H9 (cell line): ENCODE measurements at regions not wholly inside any gene's neighbourhood (a gene's known extent, or its start where the extent isn't known, plus 50 kb on each side); places are given as distances from the start of the nearest gene placed in this dataset.

Experiments used
- DNase-seq: peaks from one replicate; pipeline ENCODE4 v3.0.0-alpha.2; 2017
- H2AFZ ChIP-seq: one replicate; pipeline ENCODE4 v1.6.1; 2013; ENCODE audit warnings: mild to moderate bottlenecking, low read length, control low read depth, moderate library complexity
- H2AK5ac ChIP-seq: 2 replicates; pipeline ENCODE4 v1.6.1; 2013; ENCODE audit warnings: low read length, control low read depth, mixed read lengths; ENCODE audit not compliant: insufficient read length
- H2BK120ac ChIP-seq: one replicate; pipeline ENCODE4 v1.6.1; 2013; ENCODE audit warnings: low read depth, mild to moderate bottlenecking, low read length, control low read depth, inconsistent platforms; ENCODE audit not compliant: poor library complexity, severe bottlenecking
- H2BK12ac ChIP-seq: 2 replicates; pipeline ENCODE4 v1.6.1; 2013; ENCODE audit warnings: low read length, control low read depth, mixed read lengths, low read depth; ENCODE audit not compliant: insufficient read length
- H2BK15ac ChIP-seq: 2 replicates; pipeline ENCODE4 v1.6.1; 2013; ENCODE audit warnings: low read depth, low read length, control low read depth
- H2BK20ac ChIP-seq: one replicate; pipeline ENCODE4 v1.6.1; 2013; ENCODE audit warnings: low read depth, mild to moderate bottlenecking, low read length, control low read depth, inconsistent platforms; ENCODE audit not compliant: poor library complexity, severe bottlenecking
- H2BK5ac ChIP-seq: 2 replicates; pipeline ENCODE4 v1.6.1; 2013; ENCODE audit warnings: low read length, control low read depth, mixed read lengths; ENCODE audit not compliant: insufficient read length
- H3K14ac ChIP-seq: 2 replicates; pipeline ENCODE4 v1.6.1; 2013; ENCODE audit warnings: low read length, control low read depth; ENCODE audit not compliant: insufficient read depth
- H3K18ac ChIP-seq: 2 replicates; pipeline ENCODE4 v1.6.1; 2013; ENCODE audit warnings: low read depth, mild to moderate bottlenecking, mixed read lengths, low read length, control low read depth; ENCODE audit not compliant: insufficient read length
- H3K23ac ChIP-seq: 2 replicates; pipeline ENCODE4 v1.6.1; 2013; ENCODE audit warnings: low read length, control low read depth, mixed read lengths, low read depth; ENCODE audit not compliant: insufficient read length
- H3K23me2 ChIP-seq: 2 replicates; pipeline ENCODE4 v1.6.1; 2013; ENCODE audit warnings: low read depth, mild to moderate bottlenecking, mixed read lengths, low read length, control low read depth; ENCODE audit not compliant: insufficient read length, poor library complexity, severe bottlenecking
- H3K27ac ChIP-seq: 2 replicates; pipeline ENCODE4 v1.5.1; 2013; ENCODE audit warnings: low read length, control low read depth, mixed read lengths, low read depth; ENCODE audit not compliant: insufficient read length
- H3K27me3 ChIP-seq: 2 replicates; pipeline ENCODE4 v1.6.1; 2013; ENCODE audit warnings: low read length, control low read depth, inconsistent platforms; ENCODE audit not compliant: insufficient read depth
- H3K4ac ChIP-seq: 2 replicates; pipeline ENCODE4 v1.6.1; 2013; ENCODE audit warnings: low read depth, mild to moderate bottlenecking, control low read depth, inconsistent platforms, low read length, moderate library complexity
- H3K4me1 ChIP-seq: 2 replicates; pipeline ENCODE4 v1.6.1; 2013; ENCODE audit warnings: low read length, control low read depth, inconsistent platforms; ENCODE audit not compliant: insufficient read depth
- H3K4me2 ChIP-seq: 2 replicates; pipeline ENCODE4 v1.6.1; 2013; ENCODE audit warnings: low read length, control low read depth, mixed read lengths; ENCODE audit not compliant: insufficient read length, insufficient read depth
- H3K56ac ChIP-seq: 2 replicates; pipeline ENCODE4 v1.6.1; 2013; ENCODE audit warnings: low read depth, mild to moderate bottlenecking, mixed read lengths, low read length, control low read depth; ENCODE audit not compliant: insufficient read length
- H3K79me1 ChIP-seq: 2 replicates; pipeline ENCODE4 v1.6.1; 2013; ENCODE audit warnings: low read depth, mild to moderate bottlenecking, moderate library complexity, low read length, control low read depth, inconsistent platforms; ENCODE audit not compliant: insufficient read depth, poor library complexity, severe bottlenecking
- H3K79me2 ChIP-seq: 2 replicates; pipeline ENCODE4 v1.6.1; 2013; ENCODE audit warnings: low read length, control low read depth, inconsistent platforms; ENCODE audit not compliant: insufficient read depth
- H3K9ac ChIP-seq: 2 replicates; pipeline ENCODE4 v1.6.1; 2013; ENCODE audit warnings: low read length, control low read depth, mixed read lengths; ENCODE audit not compliant: insufficient read length; ENCODE audit errors: extremely low read depth
- H3K9me3 ChIP-seq: one replicate; pipeline ENCODE4 v1.6.1; 2013; ENCODE audit warnings: low read depth, low read length, inconsistent platforms; ENCODE audit not compliant: control insufficient read depth
- H3T11ph ChIP-seq: one replicate; pipeline ENCODE4 v1.6.1; 2013; ENCODE audit warnings: mild to moderate bottlenecking, low read length, control low read depth, inconsistent platforms
- H4K20me1 ChIP-seq: one replicate; pipeline ENCODE4 v1.6.1; 2013; ENCODE audit not compliant: control insufficient read depth, insufficient read length, insufficient read depth
- H4K5ac ChIP-seq: 2 replicates; pipeline ENCODE4 v1.6.1; 2013; ENCODE audit warnings: low read depth, mild to moderate bottlenecking, mixed read lengths, low read length, control low read depth; ENCODE audit not compliant: insufficient read length
- H4K8ac ChIP-seq: replicated peaks from 2 replicates; pipeline ENCODE4 v1.6.1; 2013; ENCODE audit warnings: low read length, control low read depth, mixed read lengths, low read depth; ENCODE audit not compliant: insufficient read length
- H4K91ac ChIP-seq: 2 replicates; pipeline ENCODE4 v1.6.1; 2013; ENCODE audit warnings: low read depth, mild to moderate bottlenecking, moderate library complexity, mixed read lengths, low read length, control low read depth; ENCODE audit not compliant: insufficient read length
- H3K27ac Mint-ChIP-seq, 3 experiments: 2 replicates in 2 of 3; 3 replicates in 1 of 3; pipeline ENCODE4 v1.8.0; 2020 to 2021; ENCODE audit warnings: mixed read lengths in 3 of 3, mild to moderate bottlenecking in 1 of 3, moderate library complexity in 1 of 3
- H3K27me3 Mint-ChIP-seq: 2 replicates; pipeline ENCODE4 v1.8.0; 2021; ENCODE audit warnings: low read depth, mild to moderate bottlenecking, moderate library complexity, mixed read lengths
- H3K36me3 Mint-ChIP-seq, 3 experiments: 2 replicates in 2 of 3; 3 replicates in 1 of 3; pipeline ENCODE4 v1.8.0; 2020 to 2021; ENCODE audit warnings: low read depth in 3 of 3, mixed read lengths in 3 of 3; ENCODE audit not compliant: insufficient read depth in 1 of 3
- H3K4me1 Mint-ChIP-seq, 2 experiments: 2 replicates each; pipeline ENCODE4 v1.8.0; 2020; ENCODE audit warnings: mixed read lengths in 2 of 2
- H3K4me3 Mint-ChIP-seq, 2 experiments: 2 replicates in 1 of 2; 3 replicates in 1 of 2; pipeline ENCODE4 v1.8.0; 2020 to 2021; ENCODE audit warnings: mild to moderate bottlenecking in 2 of 2, mixed read lengths in 2 of 2, moderate library complexity in 1 of 2
- H3K9me3 Mint-ChIP-seq, 2 experiments: 2 replicates in 1 of 2; 3 replicates in 1 of 2; pipeline ENCODE4 v1.8.0; 2020; ENCODE audit warnings: mild to moderate bottlenecking in 2 of 2, mixed read lengths in 2 of 2, moderate library complexity in 1 of 2
- CTCF ChIP-seq: fragments of 200-600 bp; sonication (generic); conservative IDR thresholded peaks from 3 replicates; pipeline ENCODE4 v1.8.0; 2021; ENCODE audit warnings: antibody characterized with exemption, mild to moderate bottlenecking
- WGBS: extraction: QIAGEN DNeasy Blood & Tissue Kit; methylation state at CpG from one replicate; pipeline ENCODE4 v1.1.7; 2013; ENCODE audit warnings: missing lambda C conversion rate, low lambda C conversion rate, mixed read lengths; ENCODE audit not compliant: insufficient read length; ENCODE audit errors: extremely low coverage; 5-methylcytosine and 5-hydroxymethylcytosine counted together

GRCh38 chr9:89880161-89880560 is 275.3 kb downstream of the GADD45G start:
- peak; percentile 10 for DNase-seq
- no peaks in the 10 kb centered on the region for H3K79me2 ChIP-seq
- no peak overlapping the region for H4K5ac ChIP-seq
- H3K4me3 Mint-ChIP-seq = no peak overlapping the region
- H3K27me3 Mint-ChIP-seq = peaks cover 3% of the 10 kb centered on the region; the same call in 1 of the 2 replicates
- H2BK12ac ChIP-seq = no peak overlapping the region
- H3K9me3 ChIP-seq = no peaks in the 10 kb centered on the region
- no peak overlapping the region for H2BK15ac ChIP-seq
- H2AFZ ChIP-seq = no peak overlapping the region
- WGBS = no CpG with 5 or more reads among the region's 11 CpGs
- no peaks in the 10 kb centered on the region for H3K9me3 Mint-ChIP-seq
- H3K27ac Mint-ChIP-seq = no peak overlapping the region
- H3K56ac ChIP-seq = no peak overlapping the region
- no peak overlapping the region for H3T11ph ChIP-seq
- no peak overlapping the region for H2AK5ac ChIP-seq
- no peak overlapping the region for H3K9ac ChIP-seq
- no peaks in the 10 kb centered on the region for H3K4me1 ChIP-seq
- H3K23ac ChIP-seq = no peak overlapping the region
- H3K4me2 ChIP-seq = no peak overlapping the region
- H2BK120ac ChIP-seq = no peak overlapping the region
- H3K79me1 ChIP-seq = no peaks in the 10 kb centered on the region
- H2BK20ac ChIP-seq = no peak overlapping the region
- no peak for TF ChIP-seq CTCF
- peaks cover 0 to 6% of the 10 kb centered on the region in 2 experiments; a peak in 2 of 4 replicates for H3K4me1 Mint-ChIP-seq
- no peak overlapping the region for H4K91ac ChIP-seq
- H3K23me2 ChIP-seq = no peaks in the 10 kb centered on the region
- no peak overlapping the region for H2BK5ac ChIP-seq
- H3K27ac ChIP-seq = no peak overlapping the region
- H3K14ac ChIP-seq = no peak overlapping the region
- no peaks in the 10 kb centered on the region for H4K20me1 ChIP-seq
- H3K27me3 ChIP-seq = no peaks in the 10 kb centered on the region
- H4K8ac ChIP-seq = no peak overlapping the region
- no peaks in the 10 kb centered on the region; a peak in 1 of 7 replicates for H3K36me3 Mint-ChIP-seq
- no peak overlapping the region for H3K4ac ChIP-seq
- H3K18ac ChIP-seq = no peak overlapping the region
